Mucosa of descending colon (tissue), 3 donors: ENCODE measurements at regions not wholly inside any gene's neighbourhood (a gene's known extent, or its start where the extent isn't known, plus 50 kb on each side); places are given as distances from the start of the nearest gene placed in this dataset.

Experiments used
- ATAC-seq: fragments of 200-7000 bp; cut with Tn5 transposase; one replicate; pipeline ENCODE4 v1.9.1; 2020; ENCODE audit warnings: mild to moderate bottlenecking, moderate library complexity
- DNase-seq, 3 donors: peaks; one replicate each; pipeline ENCODE4 v3.0.0-alpha.2; 2020
- H3K36me3 ChIP-seq: fragments of 200-600 bp; one replicate; pipeline ENCODE4 v1.8.0; 2021; ENCODE audit warnings: low read depth, mild to moderate bottlenecking
- H3K4me1 ChIP-seq: fragments of 200-600 bp; one replicate; pipeline ENCODE4 v1.8.0; 2021; ENCODE audit warnings: low read depth, mild to moderate bottlenecking
- H3K4me3 ChIP-seq: fragments of 200-600 bp; one replicate; pipeline ENCODE4 v1.8.0; 2021; ENCODE audit warnings: mild to moderate bottlenecking
- H3K9me3 ChIP-seq: fragments of 200-600 bp; one replicate; pipeline ENCODE4 v1.8.0; 2021; ENCODE audit warnings: mild to moderate bottlenecking
- CTCF ChIP-seq: fragments of 200-600 bp; IDR thresholded peaks from one replicate; pipeline ENCODE4 v1.8.0; 2022; ENCODE audit warnings: antibody characterized with exemption, mild to moderate bottlenecking
- intact Hi-C, 2 donors: fragments of 100-400 bp; cut with DNase I in 1 of 2; cut with micrococcal nuclease in 1 of 2; formaldehyde crosslinking; loops; one replicate each; pipeline versions ENCODE4 v1.11.0 to v1.11.1; 2022; cut with DNase I, micrococcal nuclease
- donor health status: DM: no; HTN: no; CAD: no; lungs with moderate emphysema.
- donor health status: DM: no; HTN: no; CAD: no.
- donor health status: DM: no; HTN: yes; CAD: no.

GRCh38 chr12:97005174-97005573, 98.1 kb downstream of the NEDD1 start:
- H3K36me3 ChIP-seq, result no peaks in the 10 kb centered on the region
- no peaks in the 10 kb centered on the region for H3K4me1 ChIP-seq
- ATAC-seq (no peak), DNase-seq (no peak)
- TF ChIP-seq CTCF, result no peak
- H3K4me3 ChIP-seq, result no peak overlapping the region
- no peaks in the 10 kb centered on the region for H3K9me3 ChIP-seq
- intact Hi-C loops, result no loop called here

DNA sequence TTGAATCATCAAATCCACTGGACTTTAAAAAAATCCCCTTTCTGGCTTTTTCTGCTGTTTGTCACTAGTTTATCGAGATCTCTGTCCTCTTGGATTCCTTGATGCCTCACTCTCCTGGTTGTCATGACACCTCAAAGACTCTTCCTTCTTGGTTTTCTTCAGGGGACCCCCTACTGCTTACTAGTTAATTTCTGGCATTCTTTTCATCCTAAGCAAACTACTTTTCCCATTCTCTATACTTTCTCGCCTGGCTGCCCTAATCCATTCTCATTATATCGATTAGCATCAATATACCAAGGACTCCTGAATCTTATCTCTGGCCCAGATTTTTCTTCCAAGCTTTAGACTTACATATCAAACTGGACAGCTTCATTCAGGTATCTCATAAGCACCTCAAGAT, 98.6 kb downstream of the NEDD1 start:
- no peak for TF ChIP-seq CTCF
- Histone ChIP-seq H3K9me3 (no peaks in the 10 kb centered on the region), H3K4me3 (no peak overlapping the region), H3K4me1 (no peaks in the 10 kb centered on the region), H3K36me3 (no peaks in the 10 kb centered on the region)
- ATAC-seq (no peak), DNase-seq (no peak)
- intact Hi-C loops, result no loop called here

GRCh38 chr12:97006585-97006984, 99.5 kb downstream of the NEDD1 start:
- Histone ChIP-seq H3K36me3 (no peaks in the 10 kb centered on the region), H3K4me1 (no peaks in the 10 kb centered on the region), H3K4me3 (no peak overlapping the region), H3K9me3 (no peaks in the 10 kb centered on the region)
- no peak for DNase-seq
- ATAC-seq, result no peak
- intact Hi-C loops, result no loop called here
- TF ChIP-seq CTCF, result no peak

GRCh38 chr12:97016163-97016562, 109.1 kb downstream of the NEDD1 start:
- no peaks in the 10 kb centered on the region for H3K4me1 ChIP-seq
- ATAC-seq (no peak), DNase-seq (no peak)
- no peak for TF ChIP-seq CTCF
- H3K4me3 ChIP-seq, result no peak overlapping the region
- no peaks in the 10 kb centered on the region for H3K9me3 ChIP-seq
- intact Hi-C loops, result no loop called here
- H3K36me3 ChIP-seq, result no peaks in the 10 kb centered on the region

- Histone ChIP-seq H3K36me3 (no peaks in the 10 kb centered on the region), H3K9me3 (no peaks in the 10 kb centered on the region), H3K4me1 (no peaks in the 10 kb centered on the region), H3K4me3 (no peak overlapping the region)
- TF ChIP-seq CTCF, result no peak
- ATAC-seq, result no peak
- intact Hi-C loops, result no loop called here
- DNase-seq, result no peak
These were observed 110.2 kb downstream of the NEDD1 start for GRCh38 chr12:97017213-97017612.

GRCh38 chr12:97022536-97023230, 115.6 kb downstream of the NEDD1 start:
- ATAC-seq (no peak), DNase-seq (no peak)
- no peaks in the 10 kb centered on the region for H3K36me3 ChIP-seq
- intact Hi-C loops, result no loop called here
- no peaks in the 10 kb centered on the region for H3K4me1 ChIP-seq
- no peak overlapping the region for H3K4me3 ChIP-seq
- H3K9me3 ChIP-seq, result no peaks in the 10 kb centered on the region
- no peak for TF ChIP-seq CTCF
